ENCODE measurements at regions not wholly inside any gene's neighbourhood (a gene's known extent, or its start where the extent isn't known, plus 50 kb on each side); places are given as distances from the start of the nearest gene placed in this dataset.

- Histone ChIP-seq H3K36me3 (replicated peaks; ENCODE audit: low read depth, low read length) (no peaks in the 10 kb centered on the region), H2AFZ (ENCODE audit: low read depth, low read length) (no peak overlapping the region), H3K4me1 (ENCODE audit: low read length) (no peaks in the 10 kb centered on the region), H3K27me3 (ENCODE audit: low read depth, low read length) (no peaks in the 10 kb centered on the region), H3K4me3 (ENCODE audit: low read length) (no peak overlapping the region), H3K27ac (ENCODE audit: low read length) (no peak overlapping the region), H3K9me3 (ENCODE audit: insufficient read depth, low read length) (no peaks in the 10 kb centered on the region), H3K79me2 (ENCODE audit: low read length) (no peaks in the 10 kb centered on the region), H3K4me2 (ENCODE audit: low read length) (no peak overlapping the region), H4K20me1 (ENCODE audit: insufficient read depth, low read length) (no peaks in the 10 kb centered on the region), H3K9ac (ENCODE audit: low read length) (no peak overlapping the region)
- TF ChIP-seq CTCF (IDR thresholded peaks at IDR 0.05; ENCODE audit: low read depth, low read length) (no peak), EZH2phosphoT487 (IDR thresholded peaks at IDR 0.05; ENCODE audit: low read depth) (no peak)
Observed at GRCh38 chr2:409523-409922, 121.6 kb upstream of the ALKAL2 start.

DNA sequence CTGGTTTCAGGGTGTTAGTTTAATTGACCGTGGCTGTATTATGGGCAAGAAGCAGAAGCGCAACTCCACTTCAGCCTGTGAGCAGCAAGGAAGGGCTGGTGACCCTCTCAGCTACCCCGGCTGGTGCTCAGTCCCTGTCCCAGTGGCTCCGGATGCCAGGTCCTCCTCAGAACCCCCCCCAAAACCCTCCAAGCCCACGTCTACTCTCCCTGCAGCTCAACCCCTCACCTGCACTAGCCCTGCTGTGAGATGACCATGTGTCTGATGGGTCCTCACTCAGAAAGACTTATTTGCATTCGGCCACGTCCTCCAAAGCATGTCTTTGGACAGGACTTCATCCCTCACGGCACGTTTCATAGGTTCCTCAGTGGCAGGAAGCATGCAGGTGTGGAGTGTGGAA, 119.7 kb upstream of the ALKAL2 start:
- no peak overlapping the region for H2AFZ ChIP-seq (ENCODE audit: low read depth, low read length)
- no peak overlapping the region for H3K4me2 ChIP-seq (ENCODE audit: low read length)
- H3K36me3 ChIP-seq (replicated peaks; ENCODE audit: low read depth, low read length): no peaks in the 10 kb centered on the region
- H3K9ac ChIP-seq (ENCODE audit: low read length): no peak overlapping the region
- no peak overlapping the region for H3K27ac ChIP-seq (ENCODE audit: low read length)
- no peak overlapping the region for H3K4me3 ChIP-seq (ENCODE audit: low read length)
- H3K4me1 ChIP-seq (ENCODE audit: low read length): no peaks in the 10 kb centered on the region
- no peaks in the 10 kb centered on the region for H4K20me1 ChIP-seq (ENCODE audit: insufficient read depth, low read length)
- TF ChIP-seq CTCF (IDR thresholded peaks at IDR 0.05; ENCODE audit: low read depth, low read length) (no peak), EZH2phosphoT487 (IDR thresholded peaks at IDR 0.05; ENCODE audit: low read depth) (no peak)
- no peaks in the 10 kb centered on the region for H3K9me3 ChIP-seq (ENCODE audit: insufficient read depth, low read length)
- no peaks in the 10 kb centered on the region for H3K79me2 ChIP-seq (ENCODE audit: low read length)
- H3K27me3 ChIP-seq (ENCODE audit: low read depth, low read length): no peaks in the 10 kb centered on the region

GRCh38 chr2:406876-407275, 119.0 kb upstream of the ALKAL2 start:
- Histone ChIP-seq H3K79me2 (ENCODE audit: low read length) (no peaks in the 10 kb centered on the region), H3K9ac (ENCODE audit: low read length) (no peak overlapping the region), H3K27ac (ENCODE audit: low read length) (no peak overlapping the region), H3K4me3 (ENCODE audit: low read length) (no peak overlapping the region), H4K20me1 (ENCODE audit: insufficient read depth, low read length) (no peaks in the 10 kb centered on the region), H3K4me1 (ENCODE audit: low read length) (no peaks in the 10 kb centered on the region), H3K36me3 (replicated peaks; ENCODE audit: low read depth, low read length) (no peaks in the 10 kb centered on the region), H2AFZ (ENCODE audit: low read depth, low read length) (no peak overlapping the region), H3K27me3 (ENCODE audit: low read depth, low read length) (no peaks in the 10 kb centered on the region), H3K4me2 (ENCODE audit: low read length) (no peak overlapping the region), H3K9me3 (ENCODE audit: insufficient read depth, low read length) (no peaks in the 10 kb centered on the region)
- no peak for TF ChIP-seq EZH2phosphoT487 (IDR thresholded peaks at IDR 0.05; ENCODE audit: low read depth)
- TF ChIP-seq CTCF (IDR thresholded peaks at IDR 0.05; ENCODE audit: low read depth, low read length): no peak

DNA sequence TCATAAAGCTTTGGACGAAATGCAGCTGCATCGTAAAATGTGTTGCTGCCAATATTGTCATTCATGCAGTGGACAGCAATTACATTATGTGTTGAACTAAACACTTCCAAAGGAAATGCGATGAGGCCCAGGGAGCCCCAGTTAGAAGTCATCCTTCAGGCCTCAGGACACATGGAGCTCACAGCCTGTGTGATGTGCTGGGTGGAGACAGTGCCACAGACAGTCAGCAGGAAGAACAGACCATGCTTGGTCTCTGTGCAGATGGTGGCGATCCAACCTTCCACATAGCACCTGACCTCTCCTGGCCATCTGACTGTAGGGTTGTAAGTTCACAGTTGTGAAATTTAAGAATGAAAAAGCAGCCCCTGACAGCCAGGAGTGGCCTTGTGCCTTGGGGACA, 118.3 kb upstream of the ALKAL2 start:
- Histone ChIP-seq H3K4me2 (ENCODE audit: low read length) (no peak overlapping the region), H3K4me1 (ENCODE audit: low read length) (no peaks in the 10 kb centered on the region), H3K27me3 (ENCODE audit: low read depth, low read length) (no peaks in the 10 kb centered on the region), H3K4me3 (ENCODE audit: low read length) (no peak overlapping the region), H4K20me1 (ENCODE audit: insufficient read depth, low read length) (no peaks in the 10 kb centered on the region), H3K9ac (ENCODE audit: low read length) (no peak overlapping the region), H3K9me3 (ENCODE audit: insufficient read depth, low read length) (no peaks in the 10 kb centered on the region), H3K27ac (ENCODE audit: low read length) (no peak overlapping the region), H3K79me2 (ENCODE audit: low read length) (no peaks in the 10 kb centered on the region), H2AFZ (ENCODE audit: low read depth, low read length) (no peak overlapping the region), H3K36me3 (replicated peaks; ENCODE audit: low read depth, low read length) (no peaks in the 10 kb centered on the region)
- TF ChIP-seq CTCF (IDR thresholded peaks at IDR 0.05; ENCODE audit: low read depth, low read length): no peak
- no peak for TF ChIP-seq EZH2phosphoT487 (IDR thresholded peaks at IDR 0.05; ENCODE audit: low read depth)

Measured in OCI-LY3 (cell line).